ENCODE measurements at regions not wholly inside any gene's neighbourhood (a gene's known extent, or its start where the extent isn't known, plus 50 kb on each side); places are given as distances from the start of the nearest gene placed in this dataset.

DNA sequence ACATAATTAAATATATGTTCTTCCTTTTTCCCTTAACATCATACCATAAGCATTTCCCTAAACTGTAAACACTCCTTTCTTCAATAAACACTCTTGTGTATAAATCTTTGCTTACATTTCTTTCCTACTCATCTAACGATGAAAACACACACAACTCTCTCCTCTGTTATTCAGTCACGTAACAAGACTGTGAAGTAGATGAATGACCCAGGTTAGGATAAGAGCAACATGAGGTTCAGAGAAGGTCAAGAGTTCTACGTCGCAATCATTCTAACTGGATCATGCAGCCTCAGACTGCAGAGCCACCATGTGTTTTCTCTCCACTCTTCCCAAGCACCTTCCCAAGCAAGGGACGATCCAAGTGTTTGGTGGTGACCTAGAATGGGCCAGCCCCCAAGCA lies 70.5 kb upstream of the SPTLC1 start:
- TF ChIP-seq, protein P1, sequence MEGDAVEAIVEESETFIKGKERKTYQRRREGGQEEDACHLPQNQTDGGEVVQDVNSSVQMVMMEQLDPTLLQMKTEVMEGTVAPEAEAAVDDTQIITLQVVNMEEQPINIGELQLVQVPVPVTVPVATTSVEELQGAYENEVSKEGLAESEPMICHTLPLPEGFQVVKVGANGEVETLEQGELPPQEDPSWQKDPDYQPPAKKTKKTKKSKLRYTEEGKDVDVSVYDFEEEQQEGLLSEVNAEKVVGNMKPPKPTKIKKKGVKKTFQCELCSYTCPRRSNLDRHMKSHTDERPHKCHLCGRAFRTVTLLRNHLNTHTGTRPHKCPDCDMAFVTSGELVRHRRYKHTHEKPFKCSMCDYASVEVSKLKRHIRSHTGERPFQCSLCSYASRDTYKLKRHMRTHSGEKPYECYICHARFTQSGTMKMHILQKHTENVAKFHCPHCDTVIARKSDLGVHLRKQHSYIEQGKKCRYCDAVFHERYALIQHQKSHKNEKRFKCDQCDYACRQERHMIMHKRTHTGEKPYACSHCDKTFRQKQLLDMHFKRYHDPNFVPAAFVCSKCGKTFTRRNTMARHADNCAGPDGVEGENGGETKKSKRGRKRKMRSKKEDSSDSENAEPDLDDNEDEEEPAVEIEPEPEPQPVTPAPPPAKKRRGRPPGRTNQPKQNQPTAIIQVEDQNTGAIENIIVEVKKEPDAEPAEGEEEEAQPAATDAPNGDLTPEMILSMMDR (conservative IDR thresholded peaks at IDR 0.05 in 1 of 2, IDR thresholded peaks at IDR 0.05 in 1 of 2; ENCODE audit: low read depth in 1 of 2, low read length in 2 of 2): no peak
- TF ChIP-seq EZH2 (IDR thresholded peaks at IDR 0.05; ENCODE audit: low read length, missing control alignments): no peak

All from fibroblast of lung (primary cell).